ENCODE measurements at regions not wholly inside any gene's neighbourhood (a gene's known extent, or its start where the extent isn't known, plus 50 kb on each side); places are given as distances from the start of the nearest gene placed in this dataset.

DNA sequence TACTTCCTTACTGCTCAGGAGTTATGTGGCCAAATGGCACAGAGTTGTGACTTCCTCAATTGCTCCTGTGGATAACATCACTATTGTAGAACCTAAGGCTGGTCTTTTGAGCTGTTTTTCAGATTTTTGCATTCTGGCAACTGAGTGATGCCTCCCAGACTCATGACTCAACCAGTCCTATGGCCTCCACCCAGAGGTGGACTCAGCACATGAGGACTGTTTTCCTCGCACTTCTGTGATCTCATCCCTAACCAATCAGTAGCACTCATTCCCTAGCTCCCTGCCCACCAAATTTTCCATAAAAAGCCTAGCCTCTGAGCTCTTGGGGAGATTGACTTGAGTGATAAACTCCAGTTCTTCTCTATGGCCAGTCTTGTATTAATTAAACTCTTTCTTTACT, 407.9 kb upstream of the TNP1 start:
- Histone ChIP-seq H3F3A (replicated peaks; ENCODE audit: low read depth) (no peaks in the 10 kb centered on the region), H3K36me3 (ENCODE audit: insufficient read depth) (peaks cover 6% of the 10 kb centered on the region; the same call in 1 of the 2 replicates), H4K20me1 (replicated peaks; ENCODE audit: insufficient read depth) (peaks cover 23% of the 10 kb centered on the region), H3K9me2 (ENCODE audit: insufficient read depth) (0 out of 2 replicates have a peak, but pooled peaks cover 5% of the 10 kb centered on the region), H3K4me1 (ENCODE audit: insufficient read depth) (peaks cover 3% of the 10 kb centered on the region; the same call in 1 of the 2 replicates), H2AFZ (no peak overlapping the region), H3K27ac (ENCODE audit: low read depth) (no peak overlapping the region), H3K4me3 (no peak overlapping the region), H3K27me3 (ENCODE audit: insufficient read depth) (peaks cover 98% of the 10 kb centered on the region), H3K4me2 (no peak overlapping the region), H3K79me2 (replicated peaks; ENCODE audit: insufficient read depth) (no peaks in the 10 kb centered on the region)
- Mint-ChIP-seq H3K27ac (no peak overlapping the region), H3K27me3 (ENCODE audit: insufficient read depth, low read depth, poor library complexity) (peaks cover 95% of the 10 kb centered on the region), H3K4me1 (peaks cover 18% of the 10 kb centered on the region), H3K9me3 (peaks cover 33% of the 10 kb centered on the region), H3K4me3 (no peak overlapping the region), H3K36me3 (ENCODE audit: low read depth) (peaks cover 22% of the 10 kb centered on the region; the same call in 2 of the 3 replicates)
- DNase-seq (ENCODE audit: low spot score) (no peak), ATAC-seq (no peak)
- TF ChIP-seq, protein P1, sequence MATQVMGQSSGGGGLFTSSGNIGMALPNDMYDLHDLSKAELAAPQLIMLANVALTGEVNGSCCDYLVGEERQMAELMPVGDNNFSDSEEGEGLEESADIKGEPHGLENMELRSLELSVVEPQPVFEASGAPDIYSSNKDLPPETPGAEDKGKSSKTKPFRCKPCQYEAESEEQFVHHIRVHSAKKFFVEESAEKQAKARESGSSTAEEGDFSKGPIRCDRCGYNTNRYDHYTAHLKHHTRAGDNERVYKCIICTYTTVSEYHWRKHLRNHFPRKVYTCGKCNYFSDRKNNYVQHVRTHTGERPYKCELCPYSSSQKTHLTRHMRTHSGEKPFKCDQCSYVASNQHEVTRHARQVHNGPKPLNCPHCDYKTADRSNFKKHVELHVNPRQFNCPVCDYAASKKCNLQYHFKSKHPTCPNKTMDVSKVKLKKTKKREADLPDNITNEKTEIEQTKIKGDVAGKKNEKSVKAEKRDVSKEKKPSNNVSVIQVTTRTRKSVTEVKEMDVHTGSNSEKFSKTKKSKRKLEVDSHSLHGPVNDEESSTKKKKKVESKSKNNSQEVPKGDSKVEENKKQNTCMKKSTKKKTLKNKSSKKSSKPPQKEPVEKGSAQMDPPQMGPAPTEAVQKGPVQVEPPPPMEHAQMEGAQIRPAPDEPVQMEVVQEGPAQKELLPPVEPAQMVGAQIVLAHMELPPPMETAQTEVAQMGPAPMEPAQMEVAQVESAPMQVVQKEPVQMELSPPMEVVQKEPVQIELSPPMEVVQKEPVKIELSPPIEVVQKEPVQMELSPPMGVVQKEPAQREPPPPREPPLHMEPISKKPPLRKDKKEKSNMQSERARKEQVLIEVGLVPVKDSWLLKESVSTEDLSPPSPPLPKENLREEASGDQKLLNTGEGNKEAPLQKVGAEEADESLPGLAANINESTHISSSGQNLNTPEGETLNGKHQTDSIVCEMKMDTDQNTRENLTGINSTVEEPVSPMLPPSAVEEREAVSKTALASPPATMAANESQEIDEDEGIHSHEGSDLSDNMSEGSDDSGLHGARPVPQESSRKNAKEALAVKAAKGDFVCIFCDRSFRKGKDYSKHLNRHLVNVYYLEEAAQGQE (IDR thresholded peaks at IDR 0.05; ENCODE audit: unreplicated experiment), result no peak
- TF ChIP-seq, protein P2, sequence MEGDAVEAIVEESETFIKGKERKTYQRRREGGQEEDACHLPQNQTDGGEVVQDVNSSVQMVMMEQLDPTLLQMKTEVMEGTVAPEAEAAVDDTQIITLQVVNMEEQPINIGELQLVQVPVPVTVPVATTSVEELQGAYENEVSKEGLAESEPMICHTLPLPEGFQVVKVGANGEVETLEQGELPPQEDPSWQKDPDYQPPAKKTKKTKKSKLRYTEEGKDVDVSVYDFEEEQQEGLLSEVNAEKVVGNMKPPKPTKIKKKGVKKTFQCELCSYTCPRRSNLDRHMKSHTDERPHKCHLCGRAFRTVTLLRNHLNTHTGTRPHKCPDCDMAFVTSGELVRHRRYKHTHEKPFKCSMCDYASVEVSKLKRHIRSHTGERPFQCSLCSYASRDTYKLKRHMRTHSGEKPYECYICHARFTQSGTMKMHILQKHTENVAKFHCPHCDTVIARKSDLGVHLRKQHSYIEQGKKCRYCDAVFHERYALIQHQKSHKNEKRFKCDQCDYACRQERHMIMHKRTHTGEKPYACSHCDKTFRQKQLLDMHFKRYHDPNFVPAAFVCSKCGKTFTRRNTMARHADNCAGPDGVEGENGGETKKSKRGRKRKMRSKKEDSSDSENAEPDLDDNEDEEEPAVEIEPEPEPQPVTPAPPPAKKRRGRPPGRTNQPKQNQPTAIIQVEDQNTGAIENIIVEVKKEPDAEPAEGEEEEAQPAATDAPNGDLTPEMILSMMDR (conservative IDR thresholded peaks at IDR 0.05; ENCODE audit: low read depth in 2 of 2), result no peak
- TF ChIP-seq ETS1 (IDR thresholded peaks at IDR 0.05), result no peak
- TF ChIP-seq ZNF114 (CRISPR knock-in tag; IDR thresholded peaks at IDR 0.05), result no peak
- TF ChIP-seq STAT1 (IDR thresholded peaks at IDR 0.05; ENCODE audit: unreplicated experiment), result no peak
- no peak for TF ChIP-seq ZNF331 (CRISPR knock-in tag; IDR thresholded peaks at IDR 0.05; ENCODE audit: low read depth)
- TF ChIP-seq JUNB (IDR thresholded peaks at IDR 0.05; ENCODE audit: unreplicated experiment), result no peak
- TF ChIP-seq CREB1 (CRISPR knock-in tag; IDR thresholded peaks at IDR 0.05; ENCODE audit: low read depth), result no peak
- no peak for TF ChIP-seq EZH2phosphoT487 (IDR thresholded peaks at IDR 0.05; ENCODE audit: unreplicated experiment)
- TF ChIP-seq NANOG (IDR thresholded peaks at IDR 0.05; ENCODE audit: borderline replicate concordance), result no peak
- TF ChIP-seq EZH2 (IDR thresholded peaks at IDR 0.05; ENCODE audit: low read depth, unreplicated experiment), result no peak
- TF ChIP-seq ZNF462 (CRISPR knock-in tag; IDR thresholded peaks at IDR 0.05), result no peak
- TF ChIP-seq POLR2AphosphoS5 (IDR thresholded peaks at IDR 0.05; ENCODE audit: low read depth), result no peak
